ENCODE measurements at regions not wholly inside any gene's neighbourhood (a gene's known extent, or its start where the extent isn't known, plus 50 kb on each side); places are given as distances from the start of the nearest gene placed in this dataset.
"Not testable (repeated sequence)": the region's sequence is repeated elsewhere in the genome, so short reads cannot be mapped to it uniquely, and the experiment has no call there.

GRCh38 chr13:105846923-105847322 is 688.5 kb downstream of the EFNB2 start:
- no peak for FAIRE-seq
- DNase-seq (ENCODE audit: low spot score in 2 of 2) = no peak

GRCh38 chr13:105841286-105841685 is 694.2 kb downstream of the EFNB2 start:
- FAIRE-seq (no peak), DNase-seq (ENCODE audit: low spot score in 2 of 2) (no peak)

- no peak for FAIRE-seq
- DNase-seq (ENCODE audit: low spot score in 2 of 2) = no peak
Observed at GRCh38 chr13:105838231-105838630, 697.2 kb downstream of the EFNB2 start.

GRCh38 chr13:105837295-105837694 is 698.2 kb downstream of the EFNB2 start:
- DNase-seq (ENCODE audit: low spot score in 2 of 2) = not testable (repeated sequence)

GRCh38 chr13:105830821-105831220 is 704.6 kb downstream of the EFNB2 start:
- FAIRE-seq = no peak
- no peak for DNase-seq (ENCODE audit: low spot score in 2 of 2)

More at GRCh38 chr13:105837295-105837694, 698.2 kb downstream of the EFNB2 start:
- not testable (repeated sequence) for FAIRE-seq

GRCh38 chr13:105827111-105827809 is 708.2 kb downstream of the EFNB2 start:
- FAIRE-seq = no peak
- DNase-seq (ENCODE audit: low spot score in 2 of 2) = no peak

GRCh38 chr13:105825071-105825470 is 710.4 kb downstream of the EFNB2 start:
- no peak for DNase-seq (ENCODE audit: low spot score in 2 of 2)
- FAIRE-seq = no peak

GRCh38 chr13:105821337-105821736 is 714.1 kb downstream of the EFNB2 start:
- FAIRE-seq (no peak), DNase-seq (ENCODE audit: low spot score in 2 of 2) (no peak)

GRCh38 chr13:105820415-105820814 is 715.0 kb downstream of the EFNB2 start:
- no peak for FAIRE-seq

GRCh38 chr13:105817498-105817897 is 718.0 kb downstream of the EFNB2 start:
- FAIRE-seq = no peak

More at GRCh38 chr13:105820415-105820814, 715.0 kb downstream of the EFNB2 start:
- no peak for DNase-seq (ENCODE audit: low spot score in 2 of 2)

GRCh38 chr13:105816994-105817393 is 718.5 kb downstream of the EFNB2 start:
- no peak for FAIRE-seq
- DNase-seq (ENCODE audit: low spot score in 2 of 2) = no peak

More at GRCh38 chr13:105817498-105817897, 718.0 kb downstream of the EFNB2 start:
- DNase-seq (ENCODE audit: low spot score in 2 of 2) = no peak

GRCh38 chr13:105814902-105815250 is 720.6 kb downstream of the EFNB2 start:
- FAIRE-seq (no peak), DNase-seq (ENCODE audit: low spot score in 2 of 2) (no peak)

- DNase-seq (ENCODE audit: low spot score in 2 of 2) (no peak), FAIRE-seq (no peak)
Observed at GRCh38 chr13:105814219-105814901, 721.1 kb downstream of the EFNB2 start.

- FAIRE-seq = no peak
- DNase-seq (ENCODE audit: low spot score in 2 of 2) = no peak
Observed at GRCh38 chr13:105806628-105806920, 728.9 kb downstream of the EFNB2 start.

GRCh38 chr13:105805892-105806627 is 729.4 kb downstream of the EFNB2 start:
- no peak for FAIRE-seq
- DNase-seq (ENCODE audit: low spot score in 2 of 2) = no peak

- FAIRE-seq = no peak
Observed at GRCh38 chr13:105804561-105805190, 730.8 kb downstream of the EFNB2 start.

GRCh38 chr13:105799155-105799554 is 736.3 kb downstream of the EFNB2 start:
- DNase-seq (ENCODE audit: low spot score in 2 of 2) (no peak), FAIRE-seq (no peak)

More at GRCh38 chr13:105804561-105805190, 730.8 kb downstream of the EFNB2 start:
- peak in 1 of 2 donors; percentile 14 for DNase-seq (ENCODE audit: low spot score in 2 of 2)

GRCh38 chr13:105798541-105798940 is 736.9 kb downstream of the EFNB2 start:
- DNase-seq (ENCODE audit: low spot score in 2 of 2) (no peak), FAIRE-seq (no peak)

GRCh38 chr13:105796081-105796480 is 739.4 kb downstream of the EFNB2 start:
- DNase-seq (ENCODE audit: low spot score in 2 of 2) (no peak), FAIRE-seq (no peak)

- FAIRE-seq (no peak), DNase-seq (ENCODE audit: low spot score in 2 of 2) (no peak)
Observed at GRCh38 chr13:105790923-105791322, 744.5 kb downstream of the EFNB2 start.

GRCh38 chr13:105788530-105788929 is 746.9 kb downstream of the EFNB2 start:
- DNase-seq (ENCODE audit: low spot score in 2 of 2) = no peak

More at GRCh38 chr13:105788530-105788929, 746.9 kb downstream of the EFNB2 start:
- no peak for FAIRE-seq

Measured in frontal cortex (tissue), 3 donors.